ENCODE measurements at regions not wholly inside any gene's neighbourhood (a gene's known extent, or its start where the extent isn't known, plus 50 kb on each side); places are given as distances from the start of the nearest gene placed in this dataset.

DNA sequence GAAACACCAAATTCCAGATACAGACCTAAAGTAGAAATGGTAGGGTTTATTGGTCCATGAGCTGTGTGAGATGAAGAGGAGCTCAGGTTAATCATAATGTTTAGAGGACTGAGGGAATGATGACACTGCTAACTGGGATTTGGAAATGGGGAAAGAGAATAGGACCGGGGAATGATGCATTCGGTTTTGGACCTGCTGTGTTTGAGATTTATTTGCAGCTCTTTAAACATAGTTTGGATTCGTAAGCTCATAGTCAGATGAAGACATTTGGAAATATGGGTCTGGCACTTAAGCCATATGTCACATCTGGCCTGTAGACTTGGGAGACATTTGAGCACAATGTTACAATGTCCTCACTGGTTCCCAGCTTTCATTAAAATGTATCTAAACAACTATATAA lies 127.9 kb upstream of the DUSP10 start:
- DNase-seq (ENCODE audit: low read depth): peak; percentile 76
- no peak overlapping the region for H3K4me3 ChIP-seq (ENCODE audit: control insufficient read depth, low read depth, low read length)
- TF ChIP-seq, protein P1, sequence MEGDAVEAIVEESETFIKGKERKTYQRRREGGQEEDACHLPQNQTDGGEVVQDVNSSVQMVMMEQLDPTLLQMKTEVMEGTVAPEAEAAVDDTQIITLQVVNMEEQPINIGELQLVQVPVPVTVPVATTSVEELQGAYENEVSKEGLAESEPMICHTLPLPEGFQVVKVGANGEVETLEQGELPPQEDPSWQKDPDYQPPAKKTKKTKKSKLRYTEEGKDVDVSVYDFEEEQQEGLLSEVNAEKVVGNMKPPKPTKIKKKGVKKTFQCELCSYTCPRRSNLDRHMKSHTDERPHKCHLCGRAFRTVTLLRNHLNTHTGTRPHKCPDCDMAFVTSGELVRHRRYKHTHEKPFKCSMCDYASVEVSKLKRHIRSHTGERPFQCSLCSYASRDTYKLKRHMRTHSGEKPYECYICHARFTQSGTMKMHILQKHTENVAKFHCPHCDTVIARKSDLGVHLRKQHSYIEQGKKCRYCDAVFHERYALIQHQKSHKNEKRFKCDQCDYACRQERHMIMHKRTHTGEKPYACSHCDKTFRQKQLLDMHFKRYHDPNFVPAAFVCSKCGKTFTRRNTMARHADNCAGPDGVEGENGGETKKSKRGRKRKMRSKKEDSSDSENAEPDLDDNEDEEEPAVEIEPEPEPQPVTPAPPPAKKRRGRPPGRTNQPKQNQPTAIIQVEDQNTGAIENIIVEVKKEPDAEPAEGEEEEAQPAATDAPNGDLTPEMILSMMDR (IDR thresholded peaks at IDR 0.05; ENCODE audit: control insufficient read depth, insufficient read depth, low read depth, low read length, missing control alignments): no peak

DNA sequence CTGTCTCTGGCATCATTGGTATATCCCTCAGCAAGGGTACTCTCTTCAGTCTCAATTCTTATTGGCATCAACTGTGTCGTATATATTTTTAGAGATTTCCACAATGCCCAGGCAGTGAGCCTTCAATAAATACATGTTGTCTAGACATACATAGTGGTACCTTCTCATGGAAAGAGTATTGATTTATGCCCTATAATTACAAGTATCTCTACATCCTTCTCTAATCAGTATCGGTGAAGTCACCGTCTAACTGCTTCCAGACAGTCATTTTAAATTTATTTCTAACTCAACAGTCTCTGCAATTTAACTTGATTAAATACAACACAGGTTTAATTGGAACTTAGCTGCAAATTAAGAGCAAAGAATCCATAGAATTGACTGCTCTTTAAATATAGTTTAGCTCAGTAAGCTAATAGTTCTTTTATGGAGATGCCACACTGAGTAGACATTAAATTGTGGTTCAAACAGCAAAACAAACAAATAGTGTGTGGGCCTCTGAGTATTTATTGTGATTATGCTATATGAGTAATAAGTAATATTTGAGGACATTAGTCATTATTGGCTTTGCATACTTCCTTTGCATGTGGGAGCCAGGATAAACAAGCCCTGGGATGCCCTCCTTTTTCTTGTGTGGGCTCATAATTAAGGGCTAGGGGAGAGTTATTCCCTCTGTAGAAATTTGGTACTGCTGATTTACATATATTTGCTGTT lies 126.9 kb upstream of the DUSP10 start:
- TF ChIP-seq, protein P1 (IDR thresholded peaks at IDR 0.05; ENCODE audit: control insufficient read depth, insufficient read depth, low read depth, low read length, missing control alignments): no peak
- no peak for DNase-seq (ENCODE audit: low read depth)
- no peak overlapping the region for H3K4me3 ChIP-seq (ENCODE audit: control insufficient read depth, low read depth, low read length)

DNA sequence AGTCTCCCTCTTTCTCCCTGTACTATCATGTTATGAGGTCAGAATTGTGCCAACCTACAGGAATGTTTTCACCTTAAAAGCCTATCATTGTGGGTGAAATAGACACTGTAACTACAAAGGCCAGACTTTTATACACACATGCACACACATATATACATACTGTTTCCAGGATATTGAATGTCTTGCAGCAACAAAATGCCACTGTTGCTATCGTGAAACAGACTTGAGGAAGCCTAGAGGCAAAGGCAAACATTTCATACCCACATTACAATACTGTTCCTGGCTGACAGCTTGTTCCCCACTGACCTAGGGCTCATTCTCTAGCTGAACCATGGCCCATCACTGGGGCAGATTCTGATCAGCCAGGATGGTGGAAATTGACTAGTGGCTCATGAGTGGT lies 125.1 kb upstream of the DUSP10 start:
- H3K4me3 ChIP-seq (ENCODE audit: control insufficient read depth, low read depth, low read length): no peak overlapping the region
- TF ChIP-seq, protein P1 (IDR thresholded peaks at IDR 0.05; ENCODE audit: control insufficient read depth, insufficient read depth, low read depth, low read length, missing control alignments): no peak
- DNase-seq (ENCODE audit: low read depth): no peak

DNA sequence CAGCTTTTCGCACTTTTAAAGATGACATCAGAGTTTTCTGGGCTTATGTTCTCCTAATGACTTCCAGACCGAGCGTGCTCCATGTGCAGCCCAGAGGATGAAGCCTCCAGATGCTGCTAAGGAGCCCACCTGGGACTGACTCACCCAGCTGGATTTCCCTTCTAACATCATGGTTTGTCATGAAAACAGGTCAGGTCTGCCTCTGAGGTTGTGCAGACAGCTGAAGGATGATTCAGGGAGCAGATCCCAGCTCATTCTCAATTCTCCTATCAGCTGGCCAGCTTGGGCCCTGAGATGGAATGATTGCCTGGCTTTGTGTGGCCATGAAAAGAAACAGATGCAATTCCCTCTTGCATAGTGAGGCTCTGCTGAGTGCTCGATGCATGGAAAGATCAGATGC lies 123.9 kb upstream of the DUSP10 start:
- TF ChIP-seq, protein P1 (IDR thresholded peaks at IDR 0.05; ENCODE audit: control insufficient read depth, insufficient read depth, low read depth, low read length, missing control alignments): no peak
- no peak overlapping the region for H3K4me3 ChIP-seq (ENCODE audit: control insufficient read depth, low read depth, low read length)
- DNase-seq (ENCODE audit: low read depth): no peak

DNA sequence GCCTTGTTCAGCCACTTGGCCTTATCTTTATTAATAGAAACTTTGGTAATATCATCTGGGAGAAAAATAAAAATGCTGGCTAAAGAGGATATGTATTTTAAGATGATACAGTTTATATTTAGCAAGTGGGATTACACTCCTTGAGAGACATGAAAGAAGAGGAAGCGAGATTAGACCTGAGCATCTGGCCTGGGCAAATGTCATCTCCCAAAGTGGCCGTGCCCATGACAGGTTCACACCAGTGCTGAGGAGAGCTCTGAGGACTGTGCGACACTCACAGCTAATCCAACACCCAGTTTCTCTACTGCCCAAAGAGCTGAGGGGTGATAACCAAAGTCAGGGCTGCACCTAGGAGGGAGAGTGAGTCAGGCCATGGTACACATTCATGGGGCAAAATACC lies 121.7 kb upstream of the DUSP10 start:
- DNase-seq (ENCODE audit: low read depth): no peak
- TF ChIP-seq, protein P1 (IDR thresholded peaks at IDR 0.05; ENCODE audit: control insufficient read depth, insufficient read depth, low read depth, low read length, missing control alignments): no peak
- no peak overlapping the region for H3K4me3 ChIP-seq (ENCODE audit: control insufficient read depth, low read depth, low read length)

DNA sequence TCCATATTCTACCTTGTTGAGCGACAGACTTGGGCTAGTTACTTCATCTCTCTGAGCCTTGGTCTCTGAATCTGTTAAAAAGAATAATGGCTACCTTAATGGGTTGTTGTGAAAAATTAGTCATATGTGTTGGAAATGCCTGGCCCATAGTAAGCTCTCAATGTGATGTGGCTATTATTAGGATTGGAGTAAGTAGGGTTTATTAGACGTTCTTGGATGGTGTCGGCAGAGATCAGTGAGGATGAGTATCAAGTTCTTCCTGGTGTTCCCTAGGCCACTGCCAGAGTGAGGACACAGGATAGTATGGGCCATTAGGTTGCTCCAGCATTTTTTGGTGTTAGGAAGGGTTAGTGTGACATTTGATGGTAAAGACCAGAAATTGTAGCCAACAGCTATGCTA lies 121.1 kb upstream of the DUSP10 start:
- TF ChIP-seq, protein P1 (IDR thresholded peaks at IDR 0.05; ENCODE audit: control insufficient read depth, insufficient read depth, low read depth, low read length, missing control alignments): no peak
- DNase-seq (ENCODE audit: low read depth): no peak
- H3K4me3 ChIP-seq (ENCODE audit: control insufficient read depth, low read depth, low read length): no peak overlapping the region

Data from AG09309 (cell line).